ENCODE measurements at regions not wholly inside any gene's neighbourhood (a gene's known extent, or its start where the extent isn't known, plus 50 kb on each side); places are given as distances from the start of the nearest gene placed in this dataset.

DNA sequence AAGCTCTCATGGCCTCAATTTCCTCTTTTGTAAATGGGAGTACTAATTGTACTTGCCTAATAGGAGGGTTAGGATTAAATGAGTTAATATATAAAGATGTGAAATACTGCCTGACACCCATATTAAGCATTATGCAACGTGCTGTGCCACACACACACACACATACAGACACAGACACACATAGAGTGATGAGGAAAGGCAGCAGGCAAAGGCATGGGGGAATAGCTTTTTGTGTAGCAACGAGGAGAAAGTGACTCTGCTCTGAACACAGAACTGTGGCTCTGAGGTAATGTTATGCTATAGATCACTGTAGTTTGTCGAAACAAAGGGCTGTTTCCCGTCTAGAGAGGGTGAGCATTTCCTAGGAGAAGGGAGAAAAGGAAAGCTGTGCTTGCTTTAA, 233.3 kb upstream of the SLCO3A1 start:
- no peak for DNase-seq
- Histone ChIP-seq H3K36me3 (ENCODE audit: insufficient read depth, low read length) (no peaks in the 10 kb centered on the region), H3K27me3 (ENCODE audit: control insufficient read depth in 1 of 2, insufficient read depth in 2 of 2, low read length in 2 of 2) (no peaks in the 10 kb centered on the region), H3K9me3 (ENCODE audit: control insufficient read depth in 1 of 2, insufficient read depth in 1 of 2, low read length in 2 of 2) (peaks cover 0 to 4% of the 10 kb centered on the region in 2 experiments), H3K4me3 (ENCODE audit: low read length) (no peak overlapping the region), H3K4me1 (ENCODE audit: insufficient read depth, low read length) (no peaks in the 10 kb centered on the region), H3K27ac (ENCODE audit: low read depth in 1 of 2, low read length in 2 of 2) (no peak overlapping the region)
- peaks cover 2% of the 10 kb centered on the region for H3K9me3 Mint-ChIP-seq
- POLR2A ChIA-PET = no interaction called here
- ATAC-seq (ENCODE audit: poor library complexity) = no peak
- no peak overlapping the region for H3K4me3 Mint-ChIP-seq
- H3K4me1 Mint-ChIP-seq (ENCODE audit: low read depth) = no peaks in the 10 kb centered on the region
- H3K27me3 Mint-ChIP-seq = peaks cover 20% of the 10 kb centered on the region
- intact Hi-C loops (cut with DNase I, micrococcal nuclease) = no loop called here
- CTCF ChIA-PET = no interaction called here
- H3K36me3 Mint-ChIP-seq (ENCODE audit: low read depth) = no peaks in the 10 kb centered on the region
- no peak overlapping the region for H3K27ac Mint-ChIP-seq
- TF ChIP-seq, protein P1, sequence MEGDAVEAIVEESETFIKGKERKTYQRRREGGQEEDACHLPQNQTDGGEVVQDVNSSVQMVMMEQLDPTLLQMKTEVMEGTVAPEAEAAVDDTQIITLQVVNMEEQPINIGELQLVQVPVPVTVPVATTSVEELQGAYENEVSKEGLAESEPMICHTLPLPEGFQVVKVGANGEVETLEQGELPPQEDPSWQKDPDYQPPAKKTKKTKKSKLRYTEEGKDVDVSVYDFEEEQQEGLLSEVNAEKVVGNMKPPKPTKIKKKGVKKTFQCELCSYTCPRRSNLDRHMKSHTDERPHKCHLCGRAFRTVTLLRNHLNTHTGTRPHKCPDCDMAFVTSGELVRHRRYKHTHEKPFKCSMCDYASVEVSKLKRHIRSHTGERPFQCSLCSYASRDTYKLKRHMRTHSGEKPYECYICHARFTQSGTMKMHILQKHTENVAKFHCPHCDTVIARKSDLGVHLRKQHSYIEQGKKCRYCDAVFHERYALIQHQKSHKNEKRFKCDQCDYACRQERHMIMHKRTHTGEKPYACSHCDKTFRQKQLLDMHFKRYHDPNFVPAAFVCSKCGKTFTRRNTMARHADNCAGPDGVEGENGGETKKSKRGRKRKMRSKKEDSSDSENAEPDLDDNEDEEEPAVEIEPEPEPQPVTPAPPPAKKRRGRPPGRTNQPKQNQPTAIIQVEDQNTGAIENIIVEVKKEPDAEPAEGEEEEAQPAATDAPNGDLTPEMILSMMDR (IDR thresholded peaks at IDR 0.05) = no peak

DNA sequence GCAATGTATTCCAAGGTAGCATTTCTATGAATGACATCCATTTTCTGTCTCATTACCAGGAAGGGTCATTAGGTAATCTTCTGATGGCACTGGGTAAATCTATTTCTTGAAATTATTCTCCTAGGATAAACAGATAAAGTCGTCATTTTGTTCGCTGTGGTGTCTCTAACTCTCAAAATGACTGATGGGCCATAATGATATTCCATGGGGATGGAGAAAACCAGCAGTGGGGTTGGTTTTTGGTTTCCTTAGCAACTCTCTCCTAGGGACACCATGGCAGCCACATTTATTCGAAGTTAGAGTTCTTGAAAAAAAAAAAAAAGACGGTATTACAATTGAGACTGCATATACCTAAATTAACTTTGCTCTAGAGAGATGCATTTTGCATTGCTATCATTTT, 231.3 kb upstream of the SLCO3A1 start:
- Mint-ChIP-seq H3K27ac (no peak overlapping the region), H3K4me1 (ENCODE audit: low read depth) (no peaks in the 10 kb centered on the region), H3K36me3 (ENCODE audit: low read depth) (no peaks in the 10 kb centered on the region), H3K27me3 (peaks cover 15% of the 10 kb centered on the region), H3K4me3 (no peak overlapping the region), H3K9me3 (peaks cover 2% of the 10 kb centered on the region)
- ChIA-PET POLR2A (no interaction called here), CTCF (no interaction called here)
- TF ChIP-seq, protein P1 (IDR thresholded peaks at IDR 0.05) = no peak
- no peaks in the 10 kb centered on the region for H3K4me1 ChIP-seq (ENCODE audit: insufficient read depth, low read length)
- DNase-seq (no peak), ATAC-seq (ENCODE audit: poor library complexity) (no peak)
- no peaks in the 10 kb centered on the region for H3K27me3 ChIP-seq (ENCODE audit: control insufficient read depth in 1 of 2, insufficient read depth in 2 of 2, low read length in 2 of 2)
- H3K9me3 ChIP-seq (ENCODE audit: control insufficient read depth in 1 of 2, insufficient read depth in 1 of 2, low read length in 2 of 2) = peaks cover 0 to 4% of the 10 kb centered on the region in 2 experiments
- intact Hi-C loops (cut with DNase I, micrococcal nuclease) = no loop called here
- no peak overlapping the region for H3K27ac ChIP-seq (ENCODE audit: low read depth in 1 of 2, low read length in 2 of 2)
- H3K4me3 ChIP-seq (ENCODE audit: low read length) = no peak overlapping the region
- H3K36me3 ChIP-seq (ENCODE audit: insufficient read depth, low read length) = no peaks in the 10 kb centered on the region

GRCh38 chr15:91622711-91623342, 230.7 kb upstream of the SLCO3A1 start:
- H3K27me3 Mint-ChIP-seq = peaks cover 15% of the 10 kb centered on the region
- H3K9me3 ChIP-seq (ENCODE audit: control insufficient read depth in 1 of 2, insufficient read depth in 1 of 2, low read length in 2 of 2) = peaks cover 0 to 4% of the 10 kb centered on the region in 2 experiments
- TF ChIP-seq, protein P1 (IDR thresholded peaks at IDR 0.05) = no peak
- H3K36me3 Mint-ChIP-seq (ENCODE audit: low read depth) = no peaks in the 10 kb centered on the region
- H3K4me3 Mint-ChIP-seq = no peak overlapping the region
- no peak overlapping the region for H3K4me3 ChIP-seq (ENCODE audit: low read length)
- no peaks in the 10 kb centered on the region for H3K4me1 Mint-ChIP-seq (ENCODE audit: low read depth)
- no peak overlapping the region for H3K27ac Mint-ChIP-seq
- ChIA-PET CTCF (no interaction called here), POLR2A (no interaction called here)
- no peaks in the 10 kb centered on the region for H3K9me3 Mint-ChIP-seq
- H3K27me3 ChIP-seq (ENCODE audit: control insufficient read depth in 1 of 2, insufficient read depth in 2 of 2, low read length in 2 of 2) = no peaks in the 10 kb centered on the region
- H3K4me1 ChIP-seq (ENCODE audit: insufficient read depth, low read length) = no peaks in the 10 kb centered on the region
- intact Hi-C loops (cut with DNase I, micrococcal nuclease) = no loop called here
- DNase-seq (no peak), ATAC-seq (ENCODE audit: poor library complexity) (no peak)
- H3K27ac ChIP-seq (ENCODE audit: low read depth in 1 of 2, low read length in 2 of 2) = no peak overlapping the region
- H3K36me3 ChIP-seq (ENCODE audit: insufficient read depth, low read length) = no peaks in the 10 kb centered on the region

All from CD4-positive, alpha-beta T cell (primary cell).